ENCODE measurements at regions not wholly inside any gene's neighbourhood (a gene's known extent, or its start where the extent isn't known, plus 50 kb on each side); places are given as distances from the start of the nearest gene placed in this dataset.

GRCh38 chr5:155408465-155408864 is 394.9 kb downstream of the KIF4B start:
- H3K4me3 ChIP-seq (ENCODE audit: low read depth, low read length): no peak overlapping the region
- no peak for TF ChIP-seq CTCF (IDR thresholded peaks at IDR 0.05; ENCODE audit: borderline replicate concordance, insufficient read depth, low read depth, low read length)

- TF ChIP-seq CTCF (IDR thresholded peaks at IDR 0.05; ENCODE audit: borderline replicate concordance, insufficient read depth, low read depth, low read length): no peak
- H3K4me3 ChIP-seq (ENCODE audit: low read depth, low read length): no peak overlapping the region
Observed at GRCh38 chr5:155416765-155417164, 403.2 kb downstream of the KIF4B start.

- H3K4me3 ChIP-seq (ENCODE audit: low read depth, low read length): no peak overlapping the region
Observed at GRCh38 chr5:155418960-155419579, 405.5 kb downstream of the KIF4B start.

GRCh38 chr5:155430192-155430591 is 416.6 kb downstream of the KIF4B start:
- H3K4me3 ChIP-seq (ENCODE audit: low read depth, low read length): no peak overlapping the region
- TF ChIP-seq CTCF (IDR thresholded peaks at IDR 0.05; ENCODE audit: borderline replicate concordance, insufficient read depth, low read depth, low read length): no peak

More at GRCh38 chr5:155418960-155419579, 405.5 kb downstream of the KIF4B start:
- TF ChIP-seq CTCF (IDR thresholded peaks at IDR 0.05; ENCODE audit: borderline replicate concordance, insufficient read depth, low read depth, low read length): no peak

GRCh38 chr5:155434267-155434666 is 420.7 kb downstream of the KIF4B start:
- no peak for TF ChIP-seq CTCF (IDR thresholded peaks at IDR 0.05; ENCODE audit: borderline replicate concordance, insufficient read depth, low read depth, low read length)
- no peak overlapping the region for H3K4me3 ChIP-seq (ENCODE audit: low read depth, low read length)

GRCh38 chr5:155434681-155435080 is 421.1 kb downstream of the KIF4B start:
- H3K4me3 ChIP-seq (ENCODE audit: low read depth, low read length): no peak overlapping the region
- TF ChIP-seq CTCF (IDR thresholded peaks at IDR 0.05; ENCODE audit: borderline replicate concordance, insufficient read depth, low read depth, low read length): no peak

GRCh38 chr5:155441849-155442248 is 428.3 kb downstream of the KIF4B start:
- no peak for TF ChIP-seq CTCF (IDR thresholded peaks at IDR 0.05; ENCODE audit: borderline replicate concordance, insufficient read depth, low read depth, low read length)
- no peak overlapping the region for H3K4me3 ChIP-seq (ENCODE audit: low read depth, low read length)

All from GM12875 (cell line).